DND-41 (cell line): ENCODE measurements at regions not wholly inside any gene's neighbourhood (a gene's known extent, or its start where the extent isn't known, plus 50 kb on each side); places are given as distances from the start of the nearest gene placed in this dataset.
"Not testable (repeated sequence)": the region's sequence is repeated elsewhere in the genome, so short reads cannot be mapped to it uniquely, and the experiment has no call there.

Source experiments
- ATAC-seq: fragments of 200-7000 bp; cut with Tn5 transposase; 3 replicates; pipeline ENCODE4 v1.9.1; 2021; ENCODE audit warnings: low read depth; ENCODE audit not compliant: insufficient read depth
- DNase-seq: peaks from one replicate; pipeline ENCODE4 v3.0.0-alpha.2; 2020
- H2AFZ ChIP-seq: 2 replicates; pipeline ENCODE4 v1.6.0; 2012; ENCODE audit warnings: low read depth, low read length
- H3K27ac ChIP-seq: 2 replicates; pipeline ENCODE4 v1.5.1; 2012; ENCODE audit warnings: low read length, inconsistent platforms
- H3K27me3 ChIP-seq: fragments of 200-600 bp; sonication (generic); 2 replicates; pipeline ENCODE4 v1.6.0; 2012; ENCODE audit warnings: low read length, mild to moderate bottlenecking, inconsistent platforms; ENCODE audit not compliant: insufficient read depth, poor library complexity
- H3K36me3 ChIP-seq: 2 replicates; pipeline ENCODE4 v1.5.1; 2012; ENCODE audit warnings: low read length, inconsistent platforms; ENCODE audit not compliant: insufficient read depth
- H3K4me1 ChIP-seq: 2 replicates; pipeline ENCODE4 v1.5.1; 2012; ENCODE audit warnings: mild to moderate bottlenecking, low read length; ENCODE audit not compliant: insufficient read depth
- H3K4me2 ChIP-seq: 2 replicates; pipeline ENCODE4 v1.6.0; 2012; ENCODE audit warnings: mild to moderate bottlenecking, moderate library complexity, low read length, inconsistent platforms; ENCODE audit not compliant: insufficient read depth
- H3K4me3 ChIP-seq, 2 experiments: fragments of 200-600 bp in 1 of 2; shearing (Covaris generic) in 1 of 2; 2 replicates each; pipeline ENCODE4 v1.5.1; 2012 to 2016; ENCODE audit warnings: inconsistent platforms in 2 of 2, low read length in 2 of 2, mild to moderate bottlenecking in 2 of 2, low read depth in 1 of 2, moderate library complexity in 1 of 2
- H3K79me2 ChIP-seq: 2 replicates; pipeline ENCODE4 v1.6.0; 2012; ENCODE audit warnings: low read length, inconsistent platforms; ENCODE audit not compliant: insufficient read depth
- H3K9ac ChIP-seq: 2 replicates; pipeline ENCODE4 v1.6.0; 2012; ENCODE audit warnings: low read depth, mild to moderate bottlenecking, inconsistent platforms, low read length, moderate library complexity
- H3K9me3 ChIP-seq: 2 replicates; pipeline ENCODE4 v1.5.1; 2012; ENCODE audit warnings: low read length, moderate library complexity, mild to moderate bottlenecking, inconsistent platforms; ENCODE audit not compliant: insufficient read depth, severe bottlenecking
- H4K20me1 ChIP-seq: 2 replicates; pipeline ENCODE4 v1.6.0; 2012; ENCODE audit warnings: low read length; ENCODE audit not compliant: insufficient read depth
- CTCF ChIP-seq: IDR thresholded peaks from 2 replicates; pipeline ENCODE4 v1.5.1; 2012; ENCODE audit warnings: borderline replicate concordance, low read length, moderate library complexity, mild to moderate bottlenecking; ENCODE audit not compliant: poor library complexity, severe bottlenecking; ENCODE audit errors: extremely low read depth
- EZH2 ChIP-seq: IDR thresholded peaks from 3 replicates; pipeline ENCODE4 v1.6.1; 2012; ENCODE audit warnings: borderline replicate concordance, low read depth, mild to moderate bottlenecking, moderate library complexity, low read length, inconsistent platforms; ENCODE audit not compliant: severe bottlenecking

GRCh38 chr10:83516788-83517187 is 622.5 kb upstream of the GHITM start:
- H2AFZ ChIP-seq = no peak overlapping the region
- no peak overlapping the region for H3K27ac ChIP-seq
- no peaks in the 10 kb centered on the region for H3K79me2 ChIP-seq
- no peak overlapping the region for H3K9ac ChIP-seq
- no peaks in the 10 kb centered on the region for H3K27me3 ChIP-seq
- no peak for ATAC-seq
- H3K4me3 ChIP-seq = no peak overlapping the region
- H3K4me2 ChIP-seq = no peak overlapping the region
- TF ChIP-seq CTCF (no peak), EZH2 (no peak)
- no peaks in the 10 kb centered on the region for H3K4me1 ChIP-seq
- no peaks in the 10 kb centered on the region for H3K36me3 ChIP-seq
- H3K9me3 ChIP-seq = no peaks in the 10 kb centered on the region
- no peak for DNase-seq
- no peaks in the 10 kb centered on the region for H4K20me1 ChIP-seq

- Histone ChIP-seq H3K9me3 (no peaks in the 10 kb centered on the region), H3K79me2 (no peaks in the 10 kb centered on the region), H3K4me2 (no peak overlapping the region), H3K4me3 (no peak overlapping the region), H3K27me3 (no peaks in the 10 kb centered on the region), H3K36me3 (no peaks in the 10 kb centered on the region), H3K4me1 (no peaks in the 10 kb centered on the region), H2AFZ (no peak overlapping the region), H4K20me1 (no peaks in the 10 kb centered on the region), H3K27ac (no peak overlapping the region), H3K9ac (no peak overlapping the region)
- DNase-seq (no peak), ATAC-seq (no peak)
- no peak for TF ChIP-seq EZH2
- TF ChIP-seq CTCF = no peak
Measured at GRCh38 chr10:83517456-83517855, 621.9 kb upstream of the GHITM start.

GRCh38 chr10:83518779-83519178 is 620.5 kb upstream of the GHITM start:
- Histone ChIP-seq H3K27ac (no peak overlapping the region), H3K4me1 (no peaks in the 10 kb centered on the region), H2AFZ (no peak overlapping the region), H4K20me1 (no peaks in the 10 kb centered on the region), H3K27me3 (no peaks in the 10 kb centered on the region), H3K9me3 (no peaks in the 10 kb centered on the region), H3K9ac (no peak overlapping the region), H3K79me2 (no peaks in the 10 kb centered on the region), H3K36me3 (no peaks in the 10 kb centered on the region), H3K4me2 (no peak overlapping the region), H3K4me3 (no peak overlapping the region)
- DNase-seq (no peak), ATAC-seq (no peak)
- no peak for TF ChIP-seq EZH2
- TF ChIP-seq CTCF = no peak

GRCh38 chr10:83520386-83520785 is 618.9 kb upstream of the GHITM start:
- H3K9ac ChIP-seq, H3K27ac ChIP-seq, H3K27me3 ChIP-seq, H2AFZ ChIP-seq, H3K4me3 ChIP-seq, H3K4me1 ChIP-seq, H3K4me2 ChIP-seq, H3K79me2 ChIP-seq, H3K9me3 ChIP-seq, H4K20me1 ChIP-seq, DNase-seq, H3K36me3 ChIP-seq, ATAC-seq: not testable (repeated sequence)
